Uterus (tissue), 3 donors: ENCODE measurements at regions not wholly inside any gene's neighbourhood (a gene's known extent, or its start where the extent isn't known, plus 50 kb on each side); places are given as distances from the start of the nearest gene placed in this dataset.

Experiments used
- DNase-seq, 2 donors: peaks; one replicate each; pipeline ENCODE4 v3.0.0-alpha.2; 2019 to 2020
- H3K27ac ChIP-seq, 2 donors: fragments of 200-600 bp; sonication (generic); 1 replicate in 1 of 2; 2 replicates in 1 of 2; pipeline ENCODE4 v1.5.1; 2016 to 2018
- H3K27me3 ChIP-seq, 2 donors: fragments of 200-600 bp; sonication (generic); one replicate each; pipeline ENCODE4 v1.5.1; 2018 to 2019; ENCODE audit warnings: control low read depth in 1 of 2
- H3K36me3 ChIP-seq, 2 donors: fragments of 200-600 bp; sonication (generic); one replicate each; pipeline ENCODE4 v1.5.1; 2019; ENCODE audit warnings: control low read depth in 1 of 2
- H3K4me1 ChIP-seq, 2 donors: fragments of 200-600 bp; sonication (generic); one replicate each; pipeline ENCODE4 v1.5.1; 2018 to 2019; ENCODE audit warnings: control low read depth in 1 of 2
- H3K4me3 ChIP-seq, 2 donors: fragments of 200-600 bp; sonication (generic); 1 replicate in 1 of 2; 2 replicates in 1 of 2; pipeline ENCODE4 v1.5.1; 2018 to 2019; ENCODE audit warnings: mild to moderate bottlenecking in 1 of 2
- H3K9me3 ChIP-seq, 2 donors: fragments of 200-600 bp; sonication (generic); one replicate each; pipeline ENCODE4 v1.5.1; 2019; ENCODE audit warnings: control low read depth in 1 of 2
- POLR2A ChIP-seq, 2 donors: fragments of 450-650 bp; IDR thresholded peaks; one replicate each; pipeline ENCODE4 v1.6.1; 2016; ENCODE audit warnings: antibody characterized with exemption in 2 of 2, mild to moderate bottlenecking in 1 of 2, moderate library complexity in 1 of 2
- intact Hi-C: fragments of 100-400 bp; cut with DNase I; formaldehyde crosslinking; loops from one replicate; pipeline ENCODE4 v1.15.1; 2023; ENCODE audit warnings: low total_unique reads
- TF ChIP-seq, protein P1 (sequence below), 4 experiments: fragments of 200-600 bp in 2 of 4; fragments of 450-650 bp in 2 of 4; sonication (generic) in 2 of 4; IDR thresholded peaks; one replicate each; pipeline ENCODE4 v1.5.1; 2016 to 2019; ENCODE audit warnings: antibody characterized with exemption in 4 of 4, mild to moderate bottlenecking in 2 of 4, moderate library complexity in 1 of 4
- donor health status: DM: yes; HTN: yes; CAD: no.

DNA sequence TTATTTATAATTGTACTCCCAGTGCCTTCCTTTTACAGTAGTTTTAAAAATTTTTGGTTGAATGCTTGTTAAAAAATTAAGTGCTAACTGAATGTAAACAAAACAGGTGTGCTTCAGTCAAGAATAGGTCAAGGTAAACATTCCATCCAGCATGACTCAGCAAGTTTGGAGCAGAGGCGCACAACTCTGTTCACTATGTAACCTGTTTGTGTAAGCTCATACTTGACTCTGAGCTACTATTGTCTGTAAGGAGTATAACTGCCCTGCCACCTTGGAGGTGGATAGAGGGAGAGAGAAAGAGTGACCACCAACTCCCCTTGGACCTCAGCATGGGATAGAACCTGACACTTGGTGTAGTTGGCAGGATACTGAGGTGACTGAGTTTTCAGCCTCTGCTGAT is 207.4 kb upstream of the SYT4 start:
- intact Hi-C loops, result no loop called here
- Histone ChIP-seq H3K4me1 (no peaks in the 10 kb centered on the region), H3K27ac (no peak overlapping the region), H3K9me3 (no peaks in the 10 kb centered on the region), H3K27me3 (no peaks in the 10 kb centered on the region), H3K4me3 (no peak overlapping the region), H3K36me3 (no peaks in the 10 kb centered on the region)
- no peak for TF ChIP-seq POLR2A (IDR thresholded peaks at IDR 0.05)
- TF ChIP-seq, protein P1, sequence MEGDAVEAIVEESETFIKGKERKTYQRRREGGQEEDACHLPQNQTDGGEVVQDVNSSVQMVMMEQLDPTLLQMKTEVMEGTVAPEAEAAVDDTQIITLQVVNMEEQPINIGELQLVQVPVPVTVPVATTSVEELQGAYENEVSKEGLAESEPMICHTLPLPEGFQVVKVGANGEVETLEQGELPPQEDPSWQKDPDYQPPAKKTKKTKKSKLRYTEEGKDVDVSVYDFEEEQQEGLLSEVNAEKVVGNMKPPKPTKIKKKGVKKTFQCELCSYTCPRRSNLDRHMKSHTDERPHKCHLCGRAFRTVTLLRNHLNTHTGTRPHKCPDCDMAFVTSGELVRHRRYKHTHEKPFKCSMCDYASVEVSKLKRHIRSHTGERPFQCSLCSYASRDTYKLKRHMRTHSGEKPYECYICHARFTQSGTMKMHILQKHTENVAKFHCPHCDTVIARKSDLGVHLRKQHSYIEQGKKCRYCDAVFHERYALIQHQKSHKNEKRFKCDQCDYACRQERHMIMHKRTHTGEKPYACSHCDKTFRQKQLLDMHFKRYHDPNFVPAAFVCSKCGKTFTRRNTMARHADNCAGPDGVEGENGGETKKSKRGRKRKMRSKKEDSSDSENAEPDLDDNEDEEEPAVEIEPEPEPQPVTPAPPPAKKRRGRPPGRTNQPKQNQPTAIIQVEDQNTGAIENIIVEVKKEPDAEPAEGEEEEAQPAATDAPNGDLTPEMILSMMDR (IDR thresholded peaks at IDR 0.05), result no peak
- no peak for DNase-seq

DNA sequence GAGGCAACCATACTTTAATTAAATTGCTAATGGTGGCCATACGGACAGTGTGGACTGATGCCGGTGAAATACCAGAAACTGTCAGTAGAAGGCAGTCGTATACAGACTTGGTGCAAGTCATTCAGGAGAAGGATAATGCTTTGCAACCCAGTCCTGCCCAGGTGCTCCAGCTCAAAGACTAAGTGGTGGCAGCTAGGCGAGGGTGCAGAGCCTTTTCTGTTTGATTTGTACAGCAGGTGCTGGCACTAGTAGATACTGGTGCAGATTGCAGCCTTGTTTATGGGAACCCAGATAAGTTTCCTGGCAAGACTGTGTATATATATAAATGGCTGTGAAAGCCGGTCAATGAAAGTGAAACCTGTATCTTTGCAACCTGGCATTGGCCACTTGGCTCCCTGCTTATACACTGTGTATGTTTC is 208.3 kb upstream of the SYT4 start:
- Histone ChIP-seq H3K27ac (no peak overlapping the region), H3K9me3 (no peaks in the 10 kb centered on the region), H3K36me3 (no peaks in the 10 kb centered on the region), H3K4me1 (no peaks in the 10 kb centered on the region), H3K4me3 (no peak overlapping the region), H3K27me3 (no peaks in the 10 kb centered on the region)
- DNase-seq, result no peak
- TF ChIP-seq POLR2A (IDR thresholded peaks at IDR 0.05), result no peak
- TF ChIP-seq, protein P1 (IDR thresholded peaks at IDR 0.05), result no peak
- intact Hi-C loops, result no loop called here

DNA sequence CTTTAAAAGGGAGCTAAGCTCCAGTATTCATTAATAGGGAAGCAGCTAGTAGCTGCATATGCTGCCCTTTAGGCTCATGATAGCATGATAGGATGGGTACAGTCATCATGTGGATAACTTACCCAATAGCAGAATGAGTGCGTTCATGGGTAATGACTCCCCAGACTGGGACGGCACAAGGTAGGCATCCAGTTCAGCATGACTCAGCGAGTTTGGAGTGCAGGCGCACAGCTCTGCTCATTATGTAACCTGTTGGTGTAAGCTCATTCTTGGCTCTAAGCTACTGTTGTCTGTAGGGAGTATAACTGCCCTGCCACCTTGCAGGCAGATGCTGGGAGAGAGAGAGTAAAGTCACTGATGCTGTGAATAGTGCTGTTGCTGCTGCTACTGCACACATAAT is 209.2 kb upstream of the SYT4 start:
- H3K27me3 ChIP-seq, result no peaks in the 10 kb centered on the region

DNA sequence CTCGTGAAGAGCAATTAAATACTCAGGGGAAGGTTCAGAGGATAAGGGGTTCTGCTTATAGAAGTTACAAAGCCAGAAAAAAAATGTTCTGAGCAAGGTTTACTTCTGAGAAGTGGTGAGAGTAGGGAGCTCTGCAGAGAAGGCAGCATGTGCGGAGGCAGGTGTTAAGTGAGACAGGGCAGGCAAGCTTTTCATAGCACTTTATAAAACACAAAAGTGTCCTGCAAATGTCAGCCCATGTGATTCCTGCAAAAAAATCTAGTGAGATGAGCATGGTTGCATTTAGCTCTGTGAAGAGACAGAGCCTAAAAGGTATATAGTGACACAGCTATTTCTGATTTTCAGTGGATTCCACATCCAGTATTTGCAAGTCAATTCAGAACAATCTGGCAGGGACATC is 223.8 kb upstream of the SYT4 start:
- no peak for DNase-seq
- Histone ChIP-seq H3K36me3 (no peaks in the 10 kb centered on the region), H3K27ac (no peak overlapping the region), H3K4me1 (no peaks in the 10 kb centered on the region), H3K4me3 (no peak overlapping the region), H3K9me3 (no peaks in the 10 kb centered on the region), H3K27me3 (no peaks in the 10 kb centered on the region)
- TF ChIP-seq, protein P1 (IDR thresholded peaks at IDR 0.05), result no peak
- TF ChIP-seq POLR2A (IDR thresholded peaks at IDR 0.05), result no peak
- intact Hi-C loops, result no loop called here

More for the DNA sequence above, 209.2 kb upstream of the SYT4 start:
- Histone ChIP-seq H3K27ac (no peak overlapping the region), H3K4me1 (no peaks in the 10 kb centered on the region), H3K36me3 (no peaks in the 10 kb centered on the region), H3K4me3 (no peak overlapping the region), H3K9me3 (no peaks in the 10 kb centered on the region)
- no peak for DNase-seq
- TF ChIP-seq POLR2A (IDR thresholded peaks at IDR 0.05), result no peak
- TF ChIP-seq, protein P1 (IDR thresholded peaks at IDR 0.05), result no peak
- intact Hi-C loops, result no loop called here

DNA sequence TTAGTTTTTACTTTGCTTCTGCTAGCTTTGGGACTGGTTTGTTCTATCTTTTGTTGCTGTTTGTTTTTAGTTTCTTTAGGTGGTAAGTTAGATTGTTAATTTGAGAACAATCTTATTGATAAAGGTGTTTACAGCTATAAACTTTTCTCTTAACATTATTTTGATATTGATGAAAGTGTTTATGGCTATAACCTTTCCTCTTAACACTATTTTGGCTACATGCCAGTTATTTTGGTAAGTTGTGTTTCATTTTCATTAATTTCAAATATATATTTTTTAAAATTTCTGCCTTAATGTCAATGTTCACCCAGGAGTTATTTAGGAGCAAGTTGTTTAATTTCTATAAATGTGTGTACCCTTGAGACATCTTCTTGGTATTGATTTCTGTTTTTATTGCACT is 229.6 kb upstream of the SYT4 start:
- no peak for DNase-seq
- no peaks in the 10 kb centered on the region for H3K9me3 ChIP-seq
- no peaks in the 10 kb centered on the region for H3K4me1 ChIP-seq
- H3K27ac ChIP-seq, result no peak overlapping the region
- intact Hi-C loops, result no loop called here
- H3K27me3 ChIP-seq, result no peaks in the 10 kb centered on the region
- no peak for TF ChIP-seq POLR2A (IDR thresholded peaks at IDR 0.05)
- TF ChIP-seq, protein P1 (IDR thresholded peaks at IDR 0.05), result no peak
- H3K4me3 ChIP-seq, result no peak overlapping the region
- H3K36me3 ChIP-seq, result no peaks in the 10 kb centered on the region
